GM12872 (cell line): ENCODE measurements at regions not wholly inside any gene's neighbourhood (a gene's known extent, or its start where the extent isn't known, plus 50 kb on each side); places are given as distances from the start of the nearest gene placed in this dataset.

Experiments
- CTCF ChIP-seq: IDR thresholded peaks from 3 replicates; pipeline ENCODE4 v1.5.1; 2011; ENCODE audit warnings: low read depth, mild to moderate bottlenecking, low read length, moderate library complexity; ENCODE audit not compliant: insufficient read depth

GRCh38 chr7:47039089-47039648, 542.7 kb downstream of the TNS3 start:
- TF ChIP-seq CTCF: no peak

- TF ChIP-seq CTCF: no peak
These were observed 543.3 kb downstream of the TNS3 start for GRCh38 chr7:47038621-47039020.

DNA sequence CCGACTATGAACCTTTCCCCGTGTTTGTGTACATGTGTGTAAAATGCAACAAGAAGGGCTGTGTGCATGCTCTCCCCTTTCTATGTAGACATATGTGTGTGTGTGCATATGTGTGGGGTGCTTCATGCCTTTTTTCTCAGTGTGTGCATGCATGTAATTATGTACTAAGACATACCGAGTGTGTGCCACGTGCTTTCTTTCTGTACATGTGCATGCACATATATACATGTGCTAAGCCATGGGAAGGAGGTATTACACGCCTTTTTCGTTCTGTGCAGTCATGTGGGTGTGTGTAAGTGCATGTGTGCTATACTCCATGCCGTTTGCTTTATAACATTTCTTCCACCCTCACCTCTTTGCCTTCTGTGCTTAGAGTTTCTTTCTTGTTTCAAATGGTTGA, 544.3 kb downstream of the TNS3 start:
- TF ChIP-seq CTCF: no peak

DNA sequence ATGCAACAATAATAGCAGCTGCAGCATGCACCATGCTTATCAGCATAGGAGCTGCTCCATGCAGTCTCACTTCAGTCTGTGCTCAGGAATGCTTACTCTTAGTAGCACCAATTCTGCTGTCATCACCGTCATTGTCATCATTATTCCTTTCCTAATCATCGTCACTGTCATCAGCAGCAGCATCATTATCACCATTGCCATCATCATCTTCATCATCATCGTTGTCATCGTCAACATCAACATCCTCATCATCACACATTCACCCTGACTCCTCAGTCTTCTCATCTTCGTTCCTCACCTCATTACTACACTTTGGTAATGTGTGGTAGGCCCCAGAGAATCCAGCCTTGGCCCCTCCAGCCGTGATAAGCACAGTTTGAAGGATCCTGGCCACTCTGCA, 545.0 kb downstream of the TNS3 start:
- no peak for TF ChIP-seq CTCF

- TF ChIP-seq CTCF: no peak
These were observed 546.4 kb downstream of the TNS3 start for GRCh38 chr7:47035522-47035921.

DNA sequence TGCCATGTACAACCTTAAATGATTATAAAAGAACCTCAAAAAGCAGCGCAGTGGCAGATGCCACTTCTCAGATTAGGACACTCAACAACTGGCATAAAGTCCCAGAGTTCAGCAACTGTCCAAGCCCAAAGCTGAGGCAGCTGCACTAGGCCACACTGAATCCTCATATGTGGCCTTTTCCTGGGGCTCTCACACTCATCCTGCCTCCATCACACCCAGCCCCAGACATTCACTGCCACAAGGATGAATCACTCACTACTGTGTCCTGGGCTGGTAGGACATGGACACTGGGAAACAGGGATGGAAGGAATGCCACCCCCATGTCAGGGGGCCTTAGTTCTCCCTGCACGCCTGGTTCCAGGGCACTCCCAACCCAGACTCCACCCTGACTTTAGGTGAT, 547.7 kb downstream of the TNS3 start:
- no peak for TF ChIP-seq CTCF

DNA sequence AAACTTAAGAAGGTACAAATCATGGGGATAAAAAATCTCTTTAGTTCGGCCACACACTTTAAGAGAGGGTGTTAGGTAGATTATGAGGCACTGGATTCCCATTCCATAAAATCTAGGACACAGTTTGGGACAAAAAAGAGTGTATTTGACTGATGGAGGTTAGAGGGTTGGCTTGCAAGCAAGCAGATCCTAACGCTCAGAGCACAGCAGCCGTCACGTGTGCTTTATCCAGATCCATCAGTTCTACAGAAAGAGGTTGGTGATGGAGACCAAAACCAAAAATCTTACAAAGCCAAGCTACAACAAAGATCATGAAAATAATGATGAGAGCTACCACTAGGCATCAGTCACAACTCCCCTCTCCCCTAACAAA, 549.4 kb downstream of the TNS3 start:
- TF ChIP-seq CTCF: no peak

DNA sequence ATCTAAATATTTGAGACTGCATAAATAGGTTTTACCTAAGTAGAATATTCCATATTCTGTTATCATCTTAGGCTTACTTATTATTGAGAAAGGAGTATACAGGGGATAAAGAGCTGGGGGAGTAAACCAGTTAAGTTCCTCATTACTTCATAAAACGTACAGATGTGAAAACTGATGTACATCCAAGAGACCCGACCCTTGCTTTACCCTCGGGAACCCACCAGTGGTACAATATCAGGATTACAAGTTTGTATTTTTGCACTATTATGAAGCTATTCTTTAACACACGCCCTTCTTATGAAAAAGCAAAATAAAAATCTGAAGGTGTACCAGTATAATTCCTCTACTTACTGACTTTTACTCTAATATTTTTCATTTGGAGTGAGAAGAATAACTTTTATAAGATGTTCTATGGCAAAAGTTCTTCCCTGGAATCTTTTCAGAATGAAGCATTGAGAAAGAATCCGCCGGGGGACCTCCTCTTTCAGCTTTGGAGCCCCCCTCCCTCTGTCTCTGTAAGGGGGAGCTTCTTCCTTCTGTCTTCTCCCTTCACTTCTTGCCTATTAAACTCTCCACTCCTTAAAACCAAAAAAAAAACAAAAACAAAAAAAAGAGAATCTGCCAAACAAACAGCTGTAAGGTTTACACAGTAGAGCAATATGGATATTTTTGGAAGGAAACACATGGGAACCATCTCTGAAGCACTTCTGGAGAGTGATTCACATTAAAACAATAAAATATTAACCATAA, 550.0 kb downstream of the TNS3 start:
- TF ChIP-seq CTCF: no peak
